NCI-H69 (cell line): ENCODE measurements at regions not wholly inside any gene's neighbourhood (a gene's known extent, or its start where the extent isn't known, plus 50 kb on each side); places are given as distances from the start of the nearest gene placed in this dataset.
"Not testable (repeated sequence)": the region's sequence is repeated elsewhere in the genome, so short reads cannot be mapped to it uniquely, and the experiment has no call there.

Experiments used
- DNase-seq: peaks from one replicate; lab custom pipeline; 2025; lab: John Stamatoyannopoulos, UW

- DNase-seq = no peak
Observed at GRCh38 chr21:15311510-15311909, 246.7 kb upstream of the NRIP1 start.

- DNase-seq = not testable (repeated sequence)
Observed at GRCh38 chr21:15317034-15317433, 252.2 kb upstream of the NRIP1 start.

DNA sequence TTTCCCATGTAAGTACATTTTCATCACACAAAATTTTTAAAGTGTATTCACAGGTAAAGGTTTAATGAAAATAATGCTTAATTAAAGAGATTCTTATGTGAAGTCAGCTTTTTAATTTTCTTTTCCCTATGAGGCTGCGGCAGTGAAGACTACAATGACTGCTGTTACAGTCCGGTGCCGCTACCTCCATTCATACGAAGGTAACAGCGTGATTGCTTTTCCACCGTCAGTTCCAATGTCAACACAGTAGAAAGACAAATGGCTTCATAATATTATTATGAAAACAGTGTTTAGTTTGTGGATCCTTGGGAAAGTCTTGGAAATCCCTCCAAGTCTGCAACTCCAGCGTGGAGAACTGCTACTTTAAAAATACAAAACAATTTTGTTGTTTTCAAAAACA lies 254.9 kb upstream of the NRIP1 start:
- peak; percentile 44 for DNase-seq

DNA sequence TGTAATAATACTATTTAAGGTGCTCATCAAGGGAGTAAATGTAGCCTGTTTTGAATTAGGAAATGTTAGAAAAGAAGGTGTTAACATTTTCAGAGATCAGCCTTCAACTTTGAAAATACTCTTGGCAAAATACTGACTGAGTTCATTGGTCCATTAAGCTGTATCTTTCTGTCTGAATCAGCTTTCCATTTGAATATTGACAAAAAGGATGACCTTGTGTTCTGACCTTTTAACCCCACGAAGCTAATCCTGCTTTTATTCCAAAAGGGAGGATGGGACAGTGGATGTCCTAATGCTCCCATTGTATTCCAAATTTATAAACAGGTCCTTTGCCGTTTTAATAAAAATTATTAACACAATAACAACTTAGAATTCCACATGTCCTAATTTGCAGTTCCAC lies 259.7 kb upstream of the NRIP1 start:
- DNase-seq = no peak

DNA sequence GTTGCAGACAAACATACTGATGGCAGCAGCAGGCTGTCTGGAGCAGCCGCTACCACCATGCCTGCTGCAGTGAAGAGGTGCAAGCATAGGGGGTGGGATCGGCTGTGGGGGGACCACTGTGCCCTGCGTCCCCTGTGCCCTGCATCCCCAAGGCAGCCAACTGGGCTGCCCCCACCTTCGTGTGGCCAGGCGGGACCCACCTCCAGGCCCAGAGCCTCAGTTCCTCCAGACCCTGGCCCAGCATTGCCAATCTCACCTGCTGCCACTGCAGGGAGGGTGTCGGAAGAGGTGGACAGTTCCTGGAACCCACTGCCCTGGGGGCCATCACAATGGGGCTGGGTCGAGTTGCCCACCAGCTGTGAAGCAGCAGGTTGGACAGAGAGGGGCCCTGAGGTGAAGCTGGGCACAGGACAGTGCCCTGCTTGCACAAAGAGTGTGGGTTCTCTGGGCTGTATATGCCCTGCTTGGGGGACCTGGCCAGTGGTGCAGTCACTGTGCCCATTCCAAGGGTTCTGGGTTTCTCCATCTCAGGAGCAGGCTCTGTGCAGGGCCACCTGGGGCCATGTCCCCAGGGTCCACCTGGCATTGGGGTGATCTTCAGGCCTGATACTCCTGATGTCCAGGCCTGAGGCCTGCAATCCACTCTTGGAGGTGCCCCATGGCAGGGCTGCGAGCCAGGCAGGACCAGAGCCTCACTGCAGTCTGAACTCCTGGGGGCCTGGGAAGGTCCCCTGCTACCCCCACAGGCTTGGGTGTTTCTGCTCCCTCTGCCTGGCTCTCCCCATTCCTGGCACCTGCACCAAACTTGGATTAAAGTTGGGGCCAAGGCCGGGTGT lies 261.4 kb upstream of the NRIP1 start:
- DNase-seq = no peak

- no peak for DNase-seq
Observed at GRCh38 chr21:15327637-15328265, 263.0 kb upstream of the NRIP1 start.

DNA sequence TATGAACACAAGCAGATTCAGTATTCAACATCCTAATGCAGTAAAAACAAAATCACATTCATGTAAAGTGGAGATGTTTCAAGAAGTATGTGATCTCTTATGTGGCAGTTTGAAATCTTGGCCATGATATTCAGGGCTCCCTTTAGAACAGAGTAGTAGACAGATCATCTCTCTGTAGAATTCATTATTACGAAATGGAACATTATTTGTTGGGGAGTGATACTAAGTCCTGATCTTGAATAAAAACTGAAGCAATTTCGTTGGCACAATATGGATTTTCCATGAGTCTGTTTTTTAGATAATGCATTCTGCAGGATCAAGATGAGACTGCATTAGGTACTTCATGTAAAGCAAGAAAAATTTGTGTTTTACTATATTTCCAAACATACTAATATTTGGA lies 264.4 kb upstream of the NRIP1 start:
- DNase-seq = no peak

- no peak for DNase-seq
Observed at GRCh38 chr21:15330872-15331271, 266.1 kb upstream of the NRIP1 start.

- DNase-seq = no peak
Observed at GRCh38 chr21:15332572-15332971, 267.8 kb upstream of the NRIP1 start.

GRCh38 chr21:15333136-15333710 lies 268.4 kb upstream of the NRIP1 start:
- no peak for DNase-seq

GRCh38 chr21:15333951-15334350 lies 269.2 kb upstream of the NRIP1 start:
- no peak for DNase-seq

GRCh38 chr21:15343066-15343465 lies 278.3 kb upstream of the NRIP1 start:
- no peak for DNase-seq

DNA sequence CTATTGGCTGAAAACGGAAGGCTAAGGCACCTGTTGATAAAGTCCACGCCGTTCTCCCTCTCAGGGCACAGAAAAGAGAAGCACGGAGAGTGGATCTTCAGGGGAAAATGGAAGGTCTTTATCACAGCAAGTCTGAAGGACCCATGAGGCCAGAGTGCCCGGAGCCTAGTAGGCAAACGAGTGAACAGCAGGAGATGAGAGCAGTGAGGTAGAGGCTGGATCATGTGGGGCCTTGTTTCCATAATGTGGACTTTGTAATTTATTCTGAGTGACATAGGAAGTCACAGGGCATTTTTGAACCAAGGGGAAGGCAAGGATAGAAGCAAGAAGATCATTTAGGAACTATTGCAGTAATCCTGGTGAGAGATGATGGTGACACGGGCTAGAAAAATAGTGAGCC lies 287.2 kb upstream of the NRIP1 start:
- DNase-seq = no peak

- no peak for DNase-seq
Observed at GRCh38 chr21:15353546-15353945, 288.7 kb upstream of the NRIP1 start.

DNA sequence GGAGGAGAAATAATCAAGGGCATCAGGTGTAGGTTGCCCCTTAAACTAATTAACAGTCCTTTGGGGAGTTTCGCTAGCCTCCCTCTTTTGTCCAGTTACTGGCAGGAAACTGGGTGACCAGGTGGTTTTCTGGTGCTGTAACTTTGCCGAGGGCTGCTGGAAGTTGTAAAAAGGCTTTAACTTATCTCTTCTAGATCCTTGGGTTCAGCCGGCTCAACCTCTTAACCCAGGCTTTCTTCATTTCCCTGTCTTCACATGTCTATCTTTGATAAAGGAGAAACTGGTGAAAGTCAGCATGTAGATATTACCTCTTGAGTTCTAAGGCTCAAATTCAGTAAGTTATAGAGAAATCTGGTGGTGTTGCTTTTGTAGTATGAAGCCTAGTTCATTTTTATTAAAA lies 289.7 kb upstream of the NRIP1 start:
- peak; percentile 17 for DNase-seq

DNA sequence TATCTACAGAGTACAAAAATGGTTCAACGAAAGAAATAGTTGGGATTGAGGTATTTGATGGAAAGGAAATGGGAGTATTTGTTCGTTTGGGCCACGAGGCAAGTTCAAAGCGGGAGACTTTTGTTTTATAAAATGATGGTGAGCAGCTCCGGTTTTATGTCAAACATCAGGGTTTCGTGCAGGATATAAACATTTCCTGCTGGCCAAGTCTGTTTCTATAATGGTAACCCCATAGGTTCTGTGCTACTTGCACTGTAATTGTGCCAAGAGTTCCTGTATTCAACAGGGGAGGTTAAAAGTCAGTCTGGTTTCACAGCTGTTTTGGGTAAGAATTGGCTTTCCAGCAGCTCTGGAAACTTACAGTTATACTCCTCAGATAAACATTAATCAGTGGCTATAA lies 290.3 kb upstream of the NRIP1 start:
- no peak for DNase-seq

GRCh38 chr21:15359251-15359650 lies 294.5 kb upstream of the NRIP1 start:
- no peak for DNase-seq

- DNase-seq = no peak
Observed at GRCh38 chr21:15362458-15362857, 297.7 kb upstream of the NRIP1 start.

DNA sequence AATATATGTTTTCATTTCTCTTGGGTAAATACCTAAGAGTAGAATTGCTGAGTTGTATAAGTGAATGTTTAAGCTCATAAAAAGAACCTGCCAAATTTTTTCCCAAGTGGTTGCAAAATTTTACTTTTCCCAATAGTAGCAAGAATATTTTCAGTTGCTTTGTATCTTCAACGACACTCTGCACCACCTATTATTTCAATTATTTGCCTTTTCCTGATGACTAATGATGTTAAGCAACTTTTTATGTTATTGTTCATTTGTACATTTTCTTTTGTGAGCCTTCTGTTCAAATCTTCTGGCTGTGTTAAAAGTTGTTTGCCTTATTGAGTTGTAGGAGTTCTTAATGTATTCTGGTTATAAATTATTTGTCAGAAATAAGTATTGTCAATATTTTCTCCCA lies 299.1 kb upstream of the NRIP1 start:
- DNase-seq = no peak

- DNase-seq = no peak
Observed at GRCh38 chr21:15365751-15366392, 301.1 kb upstream of the NRIP1 start.

GRCh38 chr21:15366555-15366954 lies 301.8 kb upstream of the NRIP1 start:
- DNase-seq = no peak

- DNase-seq = no peak
Observed at GRCh38 chr21:15367061-15367626, 302.3 kb upstream of the NRIP1 start.
